ENCODE measurements at regions not wholly inside any gene's neighbourhood (a gene's known extent, or its start where the extent isn't known, plus 50 kb on each side); places are given as distances from the start of the nearest gene placed in this dataset.

GRCh38 chr11:15607361-15608036 lies 492.8 kb downstream of the INSC start:
- in situ Hi-C loops (cut with MboI) = no loop called here
- WGBS (ENCODE audit: insufficient coverage, low coverage, missing lambda C conversion rate) = 3% methylated on average over 6 of the region's 6 CpGs

More at GRCh38 chr11:15607361-15608036, 492.8 kb downstream of the INSC start:
- Histone ChIP-seq H3K9me3 (replicated peaks; ENCODE audit: control insufficient read depth, insufficient read depth, low read depth, low read length) (no peaks in the 10 kb centered on the region), H3K79me2 (ENCODE audit: control insufficient read depth, insufficient read depth, low read length) (no peaks in the 10 kb centered on the region), H3K9ac (ENCODE audit: insufficient read depth in 1 of 2, low read depth in 2 of 2, low read length in 2 of 2) (no peak overlapping the region), H4K20me1 (replicated peaks; ENCODE audit: control insufficient read depth, insufficient read depth, low read length) (no peaks in the 10 kb centered on the region), H3K4me2 (ENCODE audit: insufficient read depth, low read length) (no peak overlapping the region), H3K4me3 (no peak overlapping the region), H3K27me3 (ENCODE audit: control insufficient read depth in 2 of 2, insufficient read depth in 2 of 2, low read length in 2 of 2) (peaks cover 0 to 4% of the 10 kb centered on the region in 2 experiments; a peak in 4 of 5 replicates), H3K27ac (ENCODE audit: extremely low read depth, low read depth, low read length) (no peak overlapping the region), H3K4me1 (replicated peaks in 1 of 2; ENCODE audit: control insufficient read depth in 2 of 2, insufficient read depth in 2 of 2, low read length in 2 of 2) (no peaks in the 10 kb centered on the region), H3K36me3 (ENCODE audit: control insufficient read depth, insufficient read depth, low read length) (no peaks in the 10 kb centered on the region), H2AFZ (ENCODE audit: low read depth, low read length) (no peak overlapping the region), H3K9me1 (ENCODE audit: control insufficient read depth, insufficient read depth, low read length) (no peaks in the 10 kb centered on the region)
- no TSS peak for BruUV-seq (replicated peaks)
- no peak for ATAC-seq
- TF ChIP-seq STAG1 (CRISPR knock-in tag; IDR thresholded peaks at IDR 0.05; ENCODE audit: borderline replicate concordance) = no peak
- no peak for TF ChIP-seq ZNF165 (CRISPR knock-in tag; IDR thresholded peaks at IDR 0.05; ENCODE audit: borderline replicate concordance)
- no peak for TF ChIP-seq CBFA2T2 (conservative IDR thresholded peaks at IDR 0.05)
- TF ChIP-seq NFIX (CRISPR knock-in tag; IDR thresholded peaks at IDR 0.05; ENCODE audit: low read depth) = no peak
- no peak for TF ChIP-seq TOE1 (IDR thresholded peaks at IDR 0.05; ENCODE audit: borderline replicate concordance)
- no peak for TF ChIP-seq TOE1 (CRISPR knock-in tag; IDR thresholded peaks at IDR 0.05; ENCODE audit: borderline replicate concordance, low read depth)
- TF ChIP-seq, protein P1, sequence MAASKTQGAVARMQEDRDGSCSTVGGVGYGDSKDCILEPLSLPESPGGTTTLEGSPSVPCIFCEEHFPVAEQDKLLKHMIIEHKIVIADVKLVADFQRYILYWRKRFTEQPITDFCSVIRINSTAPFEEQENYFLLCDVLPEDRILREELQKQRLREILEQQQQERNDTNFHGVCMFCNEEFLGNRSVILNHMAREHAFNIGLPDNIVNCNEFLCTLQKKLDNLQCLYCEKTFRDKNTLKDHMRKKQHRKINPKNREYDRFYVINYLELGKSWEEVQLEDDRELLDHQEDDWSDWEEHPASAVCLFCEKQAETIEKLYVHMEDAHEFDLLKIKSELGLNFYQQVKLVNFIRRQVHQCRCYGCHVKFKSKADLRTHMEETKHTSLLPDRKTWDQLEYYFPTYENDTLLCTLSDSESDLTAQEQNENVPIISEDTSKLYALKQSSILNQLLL (CRISPR knock-in tag; IDR thresholded peaks at IDR 0.05; ENCODE audit: borderline replicate concordance) = no peak
- TF ChIP-seq MAZ (CRISPR knock-in tag; conservative IDR thresholded peaks at IDR 0.05 in 1 of 2, IDR thresholded peaks at IDR 0.05 in 1 of 2) = no peak
- no peak for TF ChIP-seq ZNF780A (CRISPR knock-in tag; IDR thresholded peaks at IDR 0.05)
- TF ChIP-seq FOXA3 (CRISPR knock-in tag; conservative IDR thresholded peaks at IDR 0.05 in 1 of 2, IDR thresholded peaks at IDR 0.05 in 1 of 2) = no peak
- no peak for TF ChIP-seq NFIC (IDR thresholded peaks at IDR 0.05)
- no peak for TF ChIP-seq TAF9B (IDR thresholded peaks at IDR 0.05; ENCODE audit: partially characterized antibody)
- TF ChIP-seq FOSL1 (tag; conservative IDR thresholded peaks at IDR 0.05) = no peak
- TF ChIP-seq PYGO2 (tag; IDR thresholded peaks at IDR 0.05) = no peak
- TF ChIP-seq ATF1 (CRISPR knock-in tag; IDR thresholded peaks at IDR 0.05) = no peak
- TF ChIP-seq ATF1 (tag; IDR thresholded peaks at IDR 0.05) = no peak
- TF ChIP-seq GATAD2B (IDR thresholded peaks at IDR 0.05; ENCODE audit: borderline replicate concordance) = no peak
- no peak for TF ChIP-seq TFAP4 (CRISPR knock-in tag; IDR thresholded peaks at IDR 0.05; ENCODE audit: borderline replicate concordance)
- TF ChIP-seq HOXB6 (CRISPR knock-in tag; IDR thresholded peaks at IDR 0.05; ENCODE audit: borderline replicate concordance) = no peak
- no peak for TF ChIP-seq ELF2 (CRISPR knock-in tag; IDR thresholded peaks at IDR 0.05)
- no peak for TF ChIP-seq RBM15 (IDR thresholded peaks at IDR 0.05; ENCODE audit: insufficient read depth, low read length)
- TF ChIP-seq NR2C1 (IDR thresholded peaks at IDR 0.05) = no peak
- no peak for TF ChIP-seq NR2C1 (tag; IDR thresholded peaks at IDR 0.05)
- intact Hi-C loops (cut with micrococcal nuclease) = no loop called here
- POLR2A ChIA-PET = no interaction called here
- no peak for FAIRE-seq
- no peak for DNase-seq (ENCODE audit: extremely low read depth in 1 of 4, low spot score in 3 of 4)
- CTCF ChIA-PET (ENCODE audit: low intra/inter-chr PET ratio) = no interaction called here
